ENCODE measurements at regions not wholly inside any gene's neighbourhood (a gene's known extent, or its start where the extent isn't known, plus 50 kb on each side); places are given as distances from the start of the nearest gene placed in this dataset.
"Not testable (repeated sequence)": the region's sequence is repeated elsewhere in the genome, so short reads cannot be mapped to it uniquely, and the experiment has no call there.

- H3K9me3 Mint-ChIP-seq; H3K4me3 ChIP-seq (ENCODE audit: low read length); H3K4me3 Mint-ChIP-seq; H3K4me1 ChIP-seq (ENCODE audit: insufficient read depth, low read length); H3K4me1 Mint-ChIP-seq (ENCODE audit: low read depth); H3K27me3 ChIP-seq (ENCODE audit: control insufficient read depth in 1 of 2, insufficient read depth in 2 of 2, low read length in 2 of 2); POLR2A ChIA-PET; H3K36me3 Mint-ChIP-seq (ENCODE audit: low read depth); H3K27ac ChIP-seq (ENCODE audit: low read depth in 1 of 2, low read length in 2 of 2); CTCF ChIA-PET; H3K36me3 ChIP-seq (ENCODE audit: insufficient read depth, low read length); intact Hi-C loops (cut with DNase I, micrococcal nuclease); ATAC-seq (ENCODE audit: poor library complexity); H3K27ac Mint-ChIP-seq; H3K9me3 ChIP-seq (ENCODE audit: control insufficient read depth in 1 of 2, insufficient read depth in 1 of 2, low read length in 2 of 2); H3K27me3 Mint-ChIP-seq: not testable (repeated sequence)
- peak; percentile 57 for TF ChIP-seq CTCF (IDR thresholded peaks at IDR 0.05)
- peak in 4 of 14 experiments; percentile 2 to 55 (median 38) for DNase-seq
These were observed 116.6 kb downstream of the SYT15B start for GRCh38 chr10:47646686-47647273.

GRCh38 chr10:47626975-47627374 lies 103.5 kb upstream of the AGAP9 start:
- H3K4me1 ChIP-seq (ENCODE audit: insufficient read depth, low read length); H3K9me3 ChIP-seq (ENCODE audit: control insufficient read depth in 1 of 2, insufficient read depth in 1 of 2, low read length in 2 of 2); H3K27me3 Mint-ChIP-seq; H3K9me3 Mint-ChIP-seq; DNase-seq; ATAC-seq (ENCODE audit: poor library complexity); H3K36me3 Mint-ChIP-seq (ENCODE audit: low read depth); H3K27me3 ChIP-seq (ENCODE audit: control insufficient read depth in 1 of 2, insufficient read depth in 2 of 2, low read length in 2 of 2); H3K27ac Mint-ChIP-seq; intact Hi-C loops (cut with DNase I, micrococcal nuclease); H3K4me3 Mint-ChIP-seq; H3K4me3 ChIP-seq (ENCODE audit: low read length); CTCF ChIA-PET; POLR2A ChIA-PET; H3K36me3 ChIP-seq (ENCODE audit: insufficient read depth, low read length); H3K27ac ChIP-seq (ENCODE audit: low read depth in 1 of 2, low read length in 2 of 2); H3K4me1 Mint-ChIP-seq (ENCODE audit: low read depth): not testable (repeated sequence)

GRCh38 chr10:47622719-47623118 lies 99.3 kb upstream of the AGAP9 start:
- H3K4me3 ChIP-seq (ENCODE audit: low read length); H3K9me3 Mint-ChIP-seq; DNase-seq; ATAC-seq (ENCODE audit: poor library complexity); H3K27me3 Mint-ChIP-seq; H3K36me3 ChIP-seq (ENCODE audit: insufficient read depth, low read length); CTCF ChIA-PET; H3K4me3 Mint-ChIP-seq; POLR2A ChIA-PET; H3K27ac ChIP-seq (ENCODE audit: low read depth in 1 of 2, low read length in 2 of 2); H3K4me1 Mint-ChIP-seq (ENCODE audit: low read depth); H3K36me3 Mint-ChIP-seq (ENCODE audit: low read depth); H3K27me3 ChIP-seq (ENCODE audit: control insufficient read depth in 1 of 2, insufficient read depth in 2 of 2, low read length in 2 of 2); H3K9me3 ChIP-seq (ENCODE audit: control insufficient read depth in 1 of 2, insufficient read depth in 1 of 2, low read length in 2 of 2); intact Hi-C loops (cut with DNase I, micrococcal nuclease); H3K4me1 ChIP-seq (ENCODE audit: insufficient read depth, low read length); H3K27ac Mint-ChIP-seq: not testable (repeated sequence)

- POLR2A ChIA-PET; ATAC-seq (ENCODE audit: poor library complexity); H3K4me3 Mint-ChIP-seq; H3K36me3 Mint-ChIP-seq (ENCODE audit: low read depth); CTCF ChIA-PET; H3K27me3 ChIP-seq (ENCODE audit: control insufficient read depth in 1 of 2, insufficient read depth in 2 of 2, low read length in 2 of 2); H3K4me3 ChIP-seq (ENCODE audit: low read length); H3K9me3 ChIP-seq (ENCODE audit: control insufficient read depth in 1 of 2, insufficient read depth in 1 of 2, low read length in 2 of 2); H3K4me1 ChIP-seq (ENCODE audit: insufficient read depth, low read length); intact Hi-C loops (cut with DNase I, micrococcal nuclease); DNase-seq; H3K27me3 Mint-ChIP-seq; H3K9me3 Mint-ChIP-seq; H3K27ac Mint-ChIP-seq; H3K4me1 Mint-ChIP-seq (ENCODE audit: low read depth); H3K36me3 ChIP-seq (ENCODE audit: insufficient read depth, low read length); H3K27ac ChIP-seq (ENCODE audit: low read depth in 1 of 2, low read length in 2 of 2): not testable (repeated sequence)
These were observed 96.0 kb upstream of the AGAP9 start for GRCh38 chr10:47619300-47620012.

- H3K27ac ChIP-seq (ENCODE audit: low read depth in 1 of 2, low read length in 2 of 2); intact Hi-C loops (cut with DNase I, micrococcal nuclease); H3K36me3 ChIP-seq (ENCODE audit: insufficient read depth, low read length); H3K27ac Mint-ChIP-seq; H3K36me3 Mint-ChIP-seq (ENCODE audit: low read depth); H3K9me3 Mint-ChIP-seq; CTCF ChIA-PET; H3K4me1 ChIP-seq (ENCODE audit: insufficient read depth, low read length); H3K27me3 Mint-ChIP-seq; DNase-seq; H3K4me3 ChIP-seq (ENCODE audit: low read length); POLR2A ChIA-PET; H3K9me3 ChIP-seq (ENCODE audit: control insufficient read depth in 1 of 2, insufficient read depth in 1 of 2, low read length in 2 of 2); H3K27me3 ChIP-seq (ENCODE audit: control insufficient read depth in 1 of 2, insufficient read depth in 2 of 2, low read length in 2 of 2); H3K4me1 Mint-ChIP-seq (ENCODE audit: low read depth); ATAC-seq (ENCODE audit: poor library complexity); H3K4me3 Mint-ChIP-seq: not testable (repeated sequence)
These were observed 85.9 kb upstream of the AGAP9 start for GRCh38 chr10:47609311-47609710.

- H3K4me3 ChIP-seq (ENCODE audit: low read length); H3K27me3 Mint-ChIP-seq; H3K4me1 ChIP-seq (ENCODE audit: insufficient read depth, low read length); H3K4me1 Mint-ChIP-seq (ENCODE audit: low read depth); H3K27ac ChIP-seq (ENCODE audit: low read depth in 1 of 2, low read length in 2 of 2); intact Hi-C loops (cut with DNase I, micrococcal nuclease); H3K36me3 Mint-ChIP-seq (ENCODE audit: low read depth); H3K27ac Mint-ChIP-seq; H3K4me3 Mint-ChIP-seq; DNase-seq; H3K9me3 Mint-ChIP-seq; CTCF ChIA-PET; H3K27me3 ChIP-seq (ENCODE audit: control insufficient read depth in 1 of 2, insufficient read depth in 2 of 2, low read length in 2 of 2); POLR2A ChIA-PET; ATAC-seq (ENCODE audit: poor library complexity); H3K9me3 ChIP-seq (ENCODE audit: control insufficient read depth in 1 of 2, insufficient read depth in 1 of 2, low read length in 2 of 2); H3K36me3 ChIP-seq (ENCODE audit: insufficient read depth, low read length): not testable (repeated sequence)
These were observed 82.6 kb upstream of the AGAP9 start for GRCh38 chr10:47605791-47606773.
